ENCODE measurements at regions not wholly inside any gene's neighbourhood (a gene's known extent, or its start where the extent isn't known, plus 50 kb on each side); places are given as distances from the start of the nearest gene placed in this dataset.
"Not testable (repeated sequence)": the region's sequence is repeated elsewhere in the genome, so short reads cannot be mapped to it uniquely, and the experiment has no call there.

DNA sequence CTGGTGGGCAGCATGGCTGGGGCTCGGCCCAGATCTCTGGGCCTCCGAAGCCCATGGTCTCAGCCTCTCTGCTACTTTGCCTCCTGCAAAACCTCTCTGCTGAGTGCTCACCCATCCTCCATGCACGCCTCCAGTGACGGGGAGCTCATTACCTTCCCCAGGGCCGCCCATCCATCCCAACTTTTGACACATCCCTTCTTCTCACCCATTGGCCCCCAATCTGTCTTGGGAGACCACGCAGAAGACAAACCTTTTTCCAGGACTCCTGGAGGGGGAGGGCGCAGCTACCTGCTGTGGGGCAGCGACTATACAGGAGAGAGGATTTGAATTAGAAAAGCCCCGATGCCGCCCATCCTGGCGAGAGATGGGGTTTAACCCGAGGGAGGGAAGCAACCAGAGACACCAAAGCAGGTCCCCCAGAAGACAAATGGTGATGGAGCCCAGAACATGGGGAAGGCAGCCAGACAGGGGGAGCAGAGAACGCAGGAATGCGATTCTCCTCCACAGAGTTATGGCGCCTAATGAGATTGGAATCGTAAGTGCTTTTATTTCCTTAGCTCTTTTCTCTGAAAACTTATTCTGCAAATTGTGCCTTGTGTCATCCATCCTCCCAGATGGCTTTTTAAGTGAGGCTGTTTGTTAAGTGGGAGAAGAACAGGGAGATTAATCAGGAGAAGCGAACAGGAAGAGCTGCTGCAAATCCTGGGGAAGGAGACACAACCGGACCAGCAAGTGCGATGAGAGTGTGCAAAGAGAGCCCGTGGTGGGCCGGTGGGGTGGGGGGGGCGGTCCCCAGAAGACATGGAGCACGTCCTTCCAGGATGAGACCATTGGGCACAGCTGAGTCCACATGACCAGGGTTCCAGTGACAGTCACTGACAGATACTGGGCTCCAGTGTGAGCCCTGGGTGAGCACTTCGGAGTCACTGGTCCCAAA lies 623.5 kb downstream of the MATN1 start:
- DNase-seq (ENCODE audit: low spot score in 2 of 2) = no peak
- Mint-ChIP-seq H3K36me3 (ENCODE audit: insufficient read depth) (no peaks in the 10 kb centered on the region), H3K9me3 (no peaks in the 10 kb centered on the region), H3K4me1 (no peaks in the 10 kb centered on the region), H3K27me3 (peaks cover 27% of the 10 kb centered on the region), H3K27ac (ENCODE audit: low read depth) (no peak overlapping the region), H3K4me3 (no peak overlapping the region)
- no peak for ATAC-seq (replicated peaks; ENCODE audit: extremely low read depth, poor library complexity, severe bottlenecking)

DNA sequence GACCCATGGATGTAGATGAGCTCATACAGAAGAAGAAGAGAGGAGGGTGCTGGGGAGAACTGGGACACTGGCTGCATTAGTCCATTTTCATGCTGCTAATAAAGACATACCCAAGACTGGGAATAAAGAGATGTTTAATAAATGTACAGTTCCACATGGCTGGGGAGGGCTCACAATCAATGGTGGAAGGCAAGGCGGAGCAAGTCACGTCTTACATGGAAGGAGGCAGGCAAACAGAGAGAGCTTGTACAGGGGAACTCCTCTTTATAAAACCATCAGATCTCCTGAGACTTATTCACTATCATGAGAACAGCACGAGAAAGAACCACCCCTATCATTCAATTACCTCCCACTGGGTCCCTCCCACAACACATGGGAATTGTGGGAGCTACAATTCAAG lies 625.5 kb downstream of the MATN1 start:
- not testable (repeated sequence) for H3K36me3 Mint-ChIP-seq (ENCODE audit: insufficient read depth); H3K4me3 Mint-ChIP-seq; H3K4me1 Mint-ChIP-seq; H3K27ac Mint-ChIP-seq (ENCODE audit: low read depth); ATAC-seq (replicated peaks; ENCODE audit: extremely low read depth, poor library complexity, severe bottlenecking); DNase-seq (ENCODE audit: low spot score in 2 of 2); H3K9me3 Mint-ChIP-seq
- peaks cover 19% of the 10 kb centered on the region for H3K27me3 Mint-ChIP-seq

DNA sequence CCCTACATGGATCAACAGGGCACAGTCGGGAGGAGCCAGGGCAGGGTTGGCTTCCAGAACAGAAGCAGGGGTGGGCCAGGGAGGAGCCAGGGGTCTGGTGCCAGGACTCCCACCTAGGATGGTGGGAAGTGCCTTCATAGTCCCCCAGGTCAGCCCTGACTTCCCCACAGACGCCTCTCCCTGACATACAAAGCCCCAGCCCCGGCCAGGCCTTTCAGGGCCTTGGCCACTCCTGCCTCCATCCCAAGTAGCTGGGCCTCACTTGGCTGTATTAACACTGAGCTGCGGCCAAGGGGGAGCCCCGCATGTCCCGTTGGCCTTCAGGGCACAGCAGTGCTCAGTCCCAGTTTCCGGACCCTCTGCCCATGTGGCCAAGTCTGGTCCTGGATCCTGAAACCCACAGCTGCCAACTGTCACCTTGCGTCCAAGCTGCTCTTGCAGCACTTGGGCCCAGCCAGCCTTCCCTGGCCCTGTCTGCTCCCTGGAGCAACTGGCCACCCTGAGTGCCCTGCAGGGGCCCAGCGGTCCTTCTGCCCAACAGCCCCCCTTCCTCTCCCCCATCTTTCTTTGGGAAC lies 627.8 kb downstream of the MATN1 start:
- peaks cover 10% of the 10 kb centered on the region for H3K27me3 Mint-ChIP-seq

DNA sequence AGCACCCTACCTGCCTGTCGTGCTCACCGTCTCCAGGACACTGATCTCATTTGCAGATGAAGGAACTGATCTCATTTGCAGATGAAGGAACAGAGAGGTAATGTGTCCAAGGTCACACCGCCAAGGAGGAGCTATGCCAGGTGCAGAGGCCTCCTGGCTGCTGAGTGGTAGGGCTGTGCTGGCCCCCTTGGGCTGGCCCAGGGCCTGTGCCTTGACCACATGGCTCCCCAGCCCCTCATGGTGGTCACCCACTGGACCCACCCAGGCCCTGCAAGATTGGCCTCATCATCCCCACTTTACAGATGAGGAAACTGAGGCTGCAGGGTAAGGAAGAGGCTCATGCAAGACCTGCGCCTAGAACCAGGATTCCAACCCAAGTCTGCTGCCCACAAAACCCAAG lies 628.3 kb downstream of the MATN1 start:
- no peak for DNase-seq (ENCODE audit: low spot score in 2 of 2)
- Mint-ChIP-seq H3K9me3 (peaks cover 24% of the 10 kb centered on the region), H3K27ac (ENCODE audit: low read depth) (no peak overlapping the region), H3K36me3 (ENCODE audit: insufficient read depth) (peaks cover 2% of the 10 kb centered on the region), H3K27me3 (peaks cover 8% of the 10 kb centered on the region), H3K4me3 (no peak overlapping the region), H3K4me1 (no peaks in the 10 kb centered on the region)
- no peak for ATAC-seq (replicated peaks; ENCODE audit: extremely low read depth, poor library complexity, severe bottlenecking)

More for the DNA sequence above, 627.8 kb downstream of the MATN1 start:
- Mint-ChIP-seq H3K9me3 (peaks cover 24% of the 10 kb centered on the region), H3K4me3 (no peak overlapping the region), H3K36me3 (ENCODE audit: insufficient read depth) (no peaks in the 10 kb centered on the region), H3K27ac (ENCODE audit: low read depth) (no peak overlapping the region), H3K4me1 (no peaks in the 10 kb centered on the region)
- DNase-seq (ENCODE audit: low spot score in 2 of 2) (no peak), ATAC-seq (replicated peaks; ENCODE audit: extremely low read depth, poor library complexity, severe bottlenecking) (no peak)

DNA sequence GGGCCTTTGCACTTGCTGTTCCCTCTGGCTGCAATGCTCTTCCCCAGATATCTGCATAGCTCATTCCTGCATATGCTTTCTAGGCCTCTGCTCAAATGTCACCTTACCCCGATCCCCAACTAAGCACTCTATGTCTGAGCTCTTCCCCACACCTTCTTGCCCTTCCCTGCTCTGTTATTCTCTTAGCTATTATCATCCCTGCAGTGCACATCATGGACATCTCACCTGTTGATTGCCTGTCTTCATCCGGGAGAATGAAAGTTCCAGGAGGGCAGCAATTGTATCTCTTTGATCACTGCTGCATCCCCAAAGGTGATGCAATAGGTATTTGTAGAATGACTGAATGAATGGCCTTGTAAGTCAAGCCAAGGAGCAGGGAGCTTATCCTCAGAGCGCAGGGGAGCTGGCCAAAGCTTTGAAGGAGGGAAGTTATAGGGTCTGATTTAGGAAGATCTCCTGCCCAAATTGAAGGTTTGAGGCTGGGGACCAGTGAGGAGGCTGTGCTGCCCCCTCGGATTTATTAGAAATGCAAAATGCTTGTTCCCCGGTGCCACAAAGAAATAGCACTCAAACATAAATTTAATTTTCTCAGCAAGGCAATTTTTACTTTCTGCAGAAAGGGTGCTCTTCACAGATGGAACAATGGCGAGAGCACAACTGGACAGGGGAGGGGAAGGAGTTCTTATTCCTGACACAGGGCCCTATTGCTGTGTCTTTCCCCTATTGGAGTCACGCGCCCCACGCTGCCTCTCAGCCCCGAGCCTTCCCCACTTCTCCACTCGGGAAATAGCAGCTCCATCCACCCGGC lies 631.1 kb downstream of the MATN1 start:
- H3K36me3 Mint-ChIP-seq (ENCODE audit: insufficient read depth) = peaks cover 3% of the 10 kb centered on the region
- H3K9me3 Mint-ChIP-seq = peaks cover 24% of the 10 kb centered on the region
- H3K27ac Mint-ChIP-seq (ENCODE audit: low read depth) = no peak overlapping the region
- peaks cover 27% of the 10 kb centered on the region for H3K27me3 Mint-ChIP-seq
- DNase-seq (ENCODE audit: low spot score in 2 of 2) (no peak), ATAC-seq (replicated peaks; ENCODE audit: extremely low read depth, poor library complexity, severe bottlenecking) (no peak)
- H3K4me1 Mint-ChIP-seq = no peaks in the 10 kb centered on the region
- no peak overlapping the region for H3K4me3 Mint-ChIP-seq

DNA sequence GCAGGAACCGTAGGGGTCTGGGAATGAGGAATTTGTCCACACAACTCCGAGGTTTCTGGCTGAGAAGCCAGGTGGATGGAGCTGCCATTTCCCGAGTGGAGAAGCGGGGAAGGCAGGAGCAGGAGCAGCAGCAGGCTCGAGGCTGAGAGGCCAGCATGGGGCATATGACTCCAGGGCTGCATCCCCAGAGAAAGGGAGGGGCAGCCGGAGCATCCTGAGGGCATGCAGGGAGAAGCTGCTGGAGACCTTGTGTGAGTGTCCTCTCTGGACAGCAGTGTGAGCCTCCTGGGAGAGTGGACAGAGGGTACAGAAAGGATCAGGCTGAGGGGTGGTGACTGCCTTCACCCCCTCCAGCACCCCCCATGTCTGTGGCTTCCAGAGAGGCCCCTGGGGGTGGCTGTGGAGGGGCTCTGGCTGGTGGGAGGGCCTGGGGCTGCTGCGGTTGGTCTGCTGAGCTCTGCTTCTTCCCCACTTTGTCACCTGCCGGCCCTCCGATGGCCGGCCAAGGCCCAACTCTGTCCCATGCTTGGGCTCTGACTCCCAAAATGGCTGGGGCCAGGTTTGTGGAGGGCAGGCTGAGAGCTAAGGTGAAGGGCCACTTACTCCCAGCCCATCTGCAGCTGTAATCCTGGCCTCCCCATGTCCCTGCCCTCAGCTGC lies 633.1 kb downstream of the MATN1 start:
- peaks cover 24% of the 10 kb centered on the region for H3K9me3 Mint-ChIP-seq
- H3K4me3 Mint-ChIP-seq = no peak overlapping the region
- no peak overlapping the region for H3K27ac Mint-ChIP-seq (ENCODE audit: low read depth)
- H3K36me3 Mint-ChIP-seq (ENCODE audit: insufficient read depth) = peaks cover 3% of the 10 kb centered on the region
- ATAC-seq (replicated peaks; ENCODE audit: extremely low read depth, poor library complexity, severe bottlenecking) (no peak), DNase-seq (ENCODE audit: low spot score in 2 of 2) (no peak)
- H3K4me1 Mint-ChIP-seq = no peaks in the 10 kb centered on the region
- H3K27me3 Mint-ChIP-seq = peaks cover 45% of the 10 kb centered on the region

- ATAC-seq (replicated peaks; ENCODE audit: extremely low read depth, poor library complexity, severe bottlenecking) (no peak), DNase-seq (ENCODE audit: low spot score in 2 of 2) (no peak)
- no peaks in the 10 kb centered on the region for H3K4me1 Mint-ChIP-seq
- H3K27ac Mint-ChIP-seq (ENCODE audit: low read depth) = no peak overlapping the region
- H3K27me3 Mint-ChIP-seq = peaks cover 57% of the 10 kb centered on the region
- H3K4me3 Mint-ChIP-seq = no peak overlapping the region
- H3K9me3 Mint-ChIP-seq = peaks cover 24% of the 10 kb centered on the region
- H3K36me3 Mint-ChIP-seq (ENCODE audit: insufficient read depth) = peaks cover 3% of the 10 kb centered on the region
Measured at GRCh38 chr1:30089024-30089430, 634.4 kb downstream of the MATN1 start.

GRCh38 chr1:30088594-30088993 lies 634.8 kb downstream of the MATN1 start:
- H3K27ac Mint-ChIP-seq (ENCODE audit: low read depth) = no peak overlapping the region
- H3K4me1 Mint-ChIP-seq = no peaks in the 10 kb centered on the region
- DNase-seq (ENCODE audit: low spot score in 2 of 2) (no peak), ATAC-seq (replicated peaks; ENCODE audit: extremely low read depth, poor library complexity, severe bottlenecking) (no peak)
- H3K9me3 Mint-ChIP-seq = peaks cover 23% of the 10 kb centered on the region
- H3K36me3 Mint-ChIP-seq (ENCODE audit: insufficient read depth) = peaks cover 3% of the 10 kb centered on the region
- H3K27me3 Mint-ChIP-seq = peaks cover 62% of the 10 kb centered on the region
- H3K4me3 Mint-ChIP-seq = no peak overlapping the region

DNA sequence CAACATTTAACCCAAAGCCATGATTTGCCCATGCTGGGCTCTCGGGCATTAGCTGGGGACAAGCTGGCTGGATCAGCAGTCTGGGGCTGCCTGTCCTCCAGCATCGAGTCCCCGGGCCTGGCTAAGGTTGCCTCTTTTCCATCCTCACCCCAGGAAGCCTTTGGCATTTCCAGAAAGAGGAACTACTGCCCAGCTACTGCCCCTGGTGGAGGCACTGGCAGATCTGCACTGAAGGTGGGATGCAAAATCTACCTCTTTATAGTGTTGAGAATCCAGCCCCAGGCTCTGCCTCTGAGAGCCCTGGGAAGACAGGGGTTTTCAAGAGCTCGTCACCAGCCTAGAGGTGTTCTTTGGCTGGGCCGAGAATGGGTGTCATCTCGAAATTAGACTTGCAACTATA lies 635.9 kb downstream of the MATN1 start:
- Mint-ChIP-seq H3K9me3 (peaks cover 14% of the 10 kb centered on the region), H3K27ac (ENCODE audit: low read depth) (no peak overlapping the region), H3K27me3 (peaks cover 73% of the 10 kb centered on the region), H3K4me3 (no peak overlapping the region), H3K36me3 (ENCODE audit: insufficient read depth) (peaks cover 3% of the 10 kb centered on the region), H3K4me1 (no peaks in the 10 kb centered on the region)
- no peak for ATAC-seq (replicated peaks; ENCODE audit: extremely low read depth, poor library complexity, severe bottlenecking)
- no peak for DNase-seq (ENCODE audit: low spot score in 2 of 2)

DNA sequence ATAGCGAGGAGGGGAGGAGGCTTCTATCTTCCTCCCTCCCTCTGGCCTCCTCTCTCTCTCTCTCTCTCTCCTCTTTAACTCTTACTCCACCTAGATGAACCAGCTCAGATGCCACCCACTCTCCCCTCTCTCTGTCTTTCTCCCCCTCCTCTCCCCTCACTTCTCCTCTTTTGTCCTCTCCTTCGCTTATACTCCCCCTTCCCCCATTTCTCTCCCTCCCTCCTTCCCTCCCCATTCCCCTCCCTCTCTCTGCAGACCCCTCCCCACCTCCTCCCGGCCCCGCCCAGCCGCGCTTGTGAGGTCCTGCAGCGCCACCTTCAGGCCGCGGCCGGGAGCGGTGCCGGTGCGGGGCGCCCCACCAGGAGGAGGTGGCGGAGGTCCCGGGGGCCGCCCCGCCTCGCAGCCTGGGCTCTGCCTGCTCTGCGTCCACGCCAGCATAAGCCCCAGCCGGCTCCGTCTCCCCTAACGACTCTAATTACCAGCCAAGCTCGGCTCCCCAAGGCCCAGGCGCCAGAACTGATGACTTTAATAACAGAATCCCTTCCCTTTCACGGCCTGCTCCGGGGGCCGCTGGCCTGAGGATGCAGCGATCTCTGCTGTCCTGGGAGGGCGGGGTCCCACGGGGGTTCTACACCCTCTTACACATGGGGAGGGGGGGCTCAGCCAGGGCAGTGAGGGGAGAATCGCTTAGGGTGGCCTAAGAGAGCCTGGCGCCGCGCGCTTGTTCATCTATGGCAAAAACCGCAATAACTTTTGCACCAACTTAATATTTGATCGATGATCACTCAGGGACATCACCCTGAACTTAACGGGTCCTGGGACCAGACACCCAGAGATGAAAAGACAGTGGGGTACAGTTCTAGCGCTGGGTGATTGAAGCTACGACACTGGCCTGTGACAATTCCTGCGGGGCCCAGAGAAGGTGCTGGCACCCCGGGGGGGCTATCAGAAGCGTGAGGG lies 637.3 kb downstream of the MATN1 start:
- no peak overlapping the region for H3K4me3 Mint-ChIP-seq
- peaks cover 1% of the 10 kb centered on the region for H3K9me3 Mint-ChIP-seq
- peaks cover 3% of the 10 kb centered on the region for H3K36me3 Mint-ChIP-seq (ENCODE audit: insufficient read depth)
- peaks cover 87% of the 10 kb centered on the region for H3K27me3 Mint-ChIP-seq
- DNase-seq (ENCODE audit: low spot score in 2 of 2) (no peak), ATAC-seq (replicated peaks; ENCODE audit: extremely low read depth, poor library complexity, severe bottlenecking) (no peak)
- no peaks in the 10 kb centered on the region for H3K4me1 Mint-ChIP-seq
- H3K27ac Mint-ChIP-seq (ENCODE audit: low read depth) = no peak overlapping the region

GRCh38 chr1:30084909-30085571 lies 638.3 kb downstream of the MATN1 start:
- DNase-seq (ENCODE audit: low spot score in 2 of 2) = no peak
- no peak for ATAC-seq (replicated peaks; ENCODE audit: extremely low read depth, poor library complexity, severe bottlenecking)
- Mint-ChIP-seq H3K36me3 (ENCODE audit: insufficient read depth) (peaks cover under 1% of the 10 kb centered on the region), H3K4me1 (no peaks in the 10 kb centered on the region), H3K4me3 (no peak overlapping the region), H3K27ac (ENCODE audit: low read depth) (no peak overlapping the region), H3K27me3 (peaks cover 91% of the 10 kb centered on the region), H3K9me3 (no peaks in the 10 kb centered on the region)
